Esophagus squamous epithelium (tissue), 5 donors: ENCODE measurements at regions not wholly inside any gene's neighbourhood (a gene's known extent, or its start where the extent isn't known, plus 50 kb on each side); places are given as distances from the start of the nearest gene placed in this dataset.
"Not testable (repeated sequence)": the region's sequence is repeated elsewhere in the genome, so short reads cannot be mapped to it uniquely, and the experiment has no call there.

ENCODE experiments used
- DNase-seq: peaks from one replicate; lab custom pipeline; 2025; lab: John Stamatoyannopoulos, UW
- H3K27ac ChIP-seq, 4 donors: fragments of 200-600 bp; sonication (generic); one replicate each; pipeline ENCODE4 v1.5.1; 2016 to 2019; ENCODE audit warnings: mild to moderate bottlenecking in 1 of 4
- H3K27me3 ChIP-seq, 4 donors: fragments of 200-600 bp; sonication (generic); 1 replicate in 3 of 4; 2 replicates in 1 of 4; pipeline versions ENCODE4 v1.5.1 to v1.6.0; 2017 to 2021; ENCODE audit warnings: antibody characterized with exemption in 1 of 4
- H3K36me3 ChIP-seq, 3 donors: fragments of 200-600 bp; sonication (generic); one replicate each; pipeline ENCODE4 v1.5.1; 2016 to 2019
- H3K4me1 ChIP-seq, 3 donors: fragments of 200-600 bp; sonication (generic); one replicate each; pipeline ENCODE4 v1.5.1; 2017 to 2019
- H3K4me3 ChIP-seq, 4 donors: fragments of 200-600 bp; sonication (generic); 1 replicate in 3 of 4; 2 replicates in 1 of 4; pipeline ENCODE4 v1.5.1; 2016 to 2019; ENCODE audit warnings: mild to moderate bottlenecking in 2 of 4, moderate library complexity in 1 of 4
- H3K9me3 ChIP-seq, 3 donors: fragments of 200-600 bp; sonication (generic); one replicate each; pipeline ENCODE4 v1.5.1; 2016 to 2019
- CTCF ChIP-seq, 6 experiments: fragments of 450-650 bp in 4 of 6; fragments of 200-600 bp in 2 of 6; sonication (generic) in 2 of 6; IDR thresholded peaks; one replicate each; pipeline ENCODE4 v1.5.1; 2016 to 2019; ENCODE audit warnings: antibody characterized with exemption in 6 of 6, mild to moderate bottlenecking in 4 of 6, moderate library complexity in 4 of 6
- POLR2A ChIP-seq, 4 donors: fragments of 450-650 bp; IDR thresholded peaks; one replicate each; pipeline ENCODE4 v1.6.1; 2017; ENCODE audit warnings: antibody characterized with exemption in 4 of 4, mild to moderate bottlenecking in 4 of 4, moderate library complexity in 3 of 4
- WGBS, 2 donors: methylation state at CpG; one replicate each; pipeline ENCODE4 v1.1.5; 2018; 5-methylcytosine and 5-hydroxymethylcytosine counted together
- intact Hi-C: fragments of 100-400 bp; cut with DNase I; formaldehyde crosslinking; loops from one replicate; pipeline ENCODE4 v1.15.0; 2022
- donor health status: DM: yes; HTN: yes; CAD: no.

GRCh38 chr4:83947125-83947829 lies 411.4 kb downstream of the GPAT3 start:
- no peak overlapping the region for H3K27ac ChIP-seq
- WGBS, 2 donors: 54 to 80% methylated on average over 8 of the region's 8 CpGs
- no peaks in the 10 kb centered on the region for H3K36me3 ChIP-seq
- no peaks in the 10 kb centered on the region for H3K27me3 ChIP-seq
- no peak for DNase-seq
- TF ChIP-seq CTCF (IDR thresholded peaks at IDR 0.05) (no peak), POLR2A (IDR thresholded peaks at IDR 0.05) (no peak)
- H3K4me3 ChIP-seq: no peak overlapping the region
- no peaks in the 10 kb centered on the region for H3K9me3 ChIP-seq
- intact Hi-C loops: no loop called here
- H3K4me1 ChIP-seq: no peaks in the 10 kb centered on the region

GRCh38 chr4:83943691-83944090 lies 407.8 kb downstream of the GPAT3 start:
- H3K27ac ChIP-seq, H3K36me3 ChIP-seq, DNase-seq, H3K4me3 ChIP-seq, intact Hi-C loops, H3K27me3 ChIP-seq, H3K4me1 ChIP-seq, H3K9me3 ChIP-seq: not testable (repeated sequence)
- no CpG with 5 or more reads among the region's 33 CpGs for WGBS, 2 donors

GRCh38 chr4:83932750-83933391 lies 397.0 kb downstream of the GPAT3 start:
- no peaks in the 10 kb centered on the region for H3K9me3 ChIP-seq
- H3K4me1 ChIP-seq: no peaks in the 10 kb centered on the region
- 83 to 86% methylated on average over 2 of the region's 2 CpGs for WGBS, 2 donors
- no peak for TF ChIP-seq CTCF (IDR thresholded peaks at IDR 0.05)
- TF ChIP-seq POLR2A (IDR thresholded peaks at IDR 0.05): no peak
- H3K36me3 ChIP-seq: no peaks in the 10 kb centered on the region
- H3K27me3 ChIP-seq: no peaks in the 10 kb centered on the region
- intact Hi-C loops: no loop called here
- DNase-seq: no peak
- no peak overlapping the region for H3K4me3 ChIP-seq
- H3K27ac ChIP-seq: no peak overlapping the region

GRCh38 chr4:83931659-83932438 lies 395.9 kb downstream of the GPAT3 start:
- Histone ChIP-seq H3K36me3 (no peaks in the 10 kb centered on the region), H3K27me3 (no peaks in the 10 kb centered on the region), H3K4me1 (no peaks in the 10 kb centered on the region), H3K9me3 (no peaks in the 10 kb centered on the region), H3K4me3 (no peak overlapping the region), H3K27ac (no peak overlapping the region)
- DNase-seq: no peak
- intact Hi-C loops: no loop called here
- TF ChIP-seq CTCF (IDR thresholded peaks at IDR 0.05): no peak
- TF ChIP-seq POLR2A (IDR thresholded peaks at IDR 0.05): no peak
- WGBS, 2 donors: 66 to 76% methylated on average over 6 of the region's 6 CpGs

- WGBS, 2 donors: 37 to 49% methylated on average over 4 of the region's 4 CpGs
Observed at GRCh38 chr4:83929550-83929949, 393.6 kb downstream of the GPAT3 start.

More at GRCh38 chr4:83929550-83929949, 393.6 kb downstream of the GPAT3 start:
- Histone ChIP-seq H3K4me1 (no peaks in the 10 kb centered on the region), H3K27ac (no peak overlapping the region), H3K27me3 (no peaks in the 10 kb centered on the region), H3K9me3 (no peaks in the 10 kb centered on the region), H3K4me3 (no peak overlapping the region), H3K36me3 (no peaks in the 10 kb centered on the region)
- intact Hi-C loops: no loop called here
- TF ChIP-seq POLR2A (IDR thresholded peaks at IDR 0.05) (no peak), CTCF (IDR thresholded peaks at IDR 0.05) (no peak)
- DNase-seq: no peak
